ENCODE measurements at regions not wholly inside any gene's neighbourhood (a gene's known extent, or its start where the extent isn't known, plus 50 kb on each side); places are given as distances from the start of the nearest gene placed in this dataset.

GRCh38 chr18:34018336-34018735 lies 206.4 kb downstream of the NOL4 start:
- DNase-seq (ENCODE audit: low spot score): no peak
- no TSS peak for BruUV-seq (replicated peaks)
- Histone ChIP-seq H3K4me1 (ENCODE audit: insufficient read depth, low read length, poor library complexity, severe bottlenecking) (no peaks in the 10 kb centered on the region), H3K27me3 (replicated peaks; ENCODE audit: insufficient read depth, low read depth, low read length, poor library complexity) (no peaks in the 10 kb centered on the region), H3K27ac (ENCODE audit: low read depth, low read length, poor library complexity, severe bottlenecking) (no peak overlapping the region), H3K4me3 (ENCODE audit: low read depth, low read length, poor library complexity, severe bottlenecking) (no peak overlapping the region), H3K9me3 (ENCODE audit: low read depth, low read length, poor library complexity, severe bottlenecking) (no peaks in the 10 kb centered on the region), H3K36me3 (ENCODE audit: insufficient read depth, low read length, poor library complexity, severe bottlenecking) (no peaks in the 10 kb centered on the region)
- intact Hi-C loops (cut with micrococcal nuclease; ENCODE audit: unreplicated experiment): no loop called here
- CTCF ChIA-PET: no interaction called here
- TF ChIP-seq CTCF (conservative IDR thresholded peaks at IDR 0.05; ENCODE audit: low read depth, low read length) (no peak), EZH2 (IDR thresholded peaks at IDR 0.05; ENCODE audit: borderline replicate concordance, low read depth, low read length, poor library complexity, severe bottlenecking) (no peak)
- POLR2A ChIA-PET (ENCODE audit: low non-redundant PET): no interaction called here

GRCh38 chr18:34003687-34004086 lies 221.0 kb downstream of the NOL4 start:
- intact Hi-C loops (cut with micrococcal nuclease; ENCODE audit: unreplicated experiment): no loop called here
- ChIA-PET CTCF (no interaction called here), POLR2A (ENCODE audit: low non-redundant PET) (no interaction called here)
- Histone ChIP-seq H3K4me3 (ENCODE audit: low read depth, low read length, poor library complexity, severe bottlenecking) (no peak overlapping the region), H3K9me3 (ENCODE audit: low read depth, low read length, poor library complexity, severe bottlenecking) (no peaks in the 10 kb centered on the region), H3K27me3 (replicated peaks; ENCODE audit: insufficient read depth, low read depth, low read length, poor library complexity) (no peaks in the 10 kb centered on the region), H3K4me1 (ENCODE audit: insufficient read depth, low read length, poor library complexity, severe bottlenecking) (no peaks in the 10 kb centered on the region), H3K27ac (ENCODE audit: low read depth, low read length, poor library complexity, severe bottlenecking) (no peak overlapping the region), H3K36me3 (ENCODE audit: insufficient read depth, low read length, poor library complexity, severe bottlenecking) (no peaks in the 10 kb centered on the region)
- no peak for DNase-seq (ENCODE audit: low spot score)
- TF ChIP-seq CTCF (conservative IDR thresholded peaks at IDR 0.05; ENCODE audit: low read depth, low read length): no peak
- no peak for TF ChIP-seq EZH2 (IDR thresholded peaks at IDR 0.05; ENCODE audit: borderline replicate concordance, low read depth, low read length, poor library complexity, severe bottlenecking)
- no TSS peak for BruUV-seq (replicated peaks)

- intact Hi-C loops (cut with micrococcal nuclease; ENCODE audit: unreplicated experiment): no loop called here
- Histone ChIP-seq H3K27me3 (replicated peaks; ENCODE audit: insufficient read depth, low read depth, low read length, poor library complexity) (no peaks in the 10 kb centered on the region), H3K4me1 (ENCODE audit: insufficient read depth, low read length, poor library complexity, severe bottlenecking) (no peaks in the 10 kb centered on the region), H3K27ac (ENCODE audit: low read depth, low read length, poor library complexity, severe bottlenecking) (no peak overlapping the region), H3K36me3 (ENCODE audit: insufficient read depth, low read length, poor library complexity, severe bottlenecking) (no peaks in the 10 kb centered on the region), H3K4me3 (ENCODE audit: low read depth, low read length, poor library complexity, severe bottlenecking) (no peak overlapping the region), H3K9me3 (ENCODE audit: low read depth, low read length, poor library complexity, severe bottlenecking) (no peaks in the 10 kb centered on the region)
- ChIA-PET POLR2A (ENCODE audit: low non-redundant PET) (no interaction called here), CTCF (no interaction called here)
- no TSS peak for BruUV-seq (replicated peaks)
- TF ChIP-seq EZH2 (IDR thresholded peaks at IDR 0.05; ENCODE audit: borderline replicate concordance, low read depth, low read length, poor library complexity, severe bottlenecking) (no peak), CTCF (conservative IDR thresholded peaks at IDR 0.05; ENCODE audit: low read depth, low read length) (no peak)
- DNase-seq (ENCODE audit: low spot score): no peak
Measured at GRCh38 chr18:34002130-34002529, 222.6 kb downstream of the NOL4 start.

All from A673 (cell line).